Spleen (tissue), 7 donors: ENCODE measurements at regions not wholly inside any gene's neighbourhood (a gene's known extent, or its start where the extent isn't known, plus 50 kb on each side); places are given as distances from the start of the nearest gene placed in this dataset.

ENCODE experiments used
- CTCF ChIP-seq, 11 experiments: fragments of 200-600 bp in 7 of 11; fragments of 450-650 bp in 4 of 11; sonication (generic) in 4 of 11; IDR thresholded peaks in 8 of 11; conservative IDR thresholded peaks in 3 of 11; 1 replicate in 7 of 11; 2 replicates in 4 of 11; pipeline versions ENCODE4 v1.4.0 to v1.8.0; 2016 to 2021; ENCODE audit warnings: antibody characterized with exemption in 11 of 11, inconsistent platforms in 4 of 11, mild to moderate bottlenecking in 1 of 11
- POLR2A ChIP-seq, 3 donors: fragments of 450-650 bp; IDR thresholded peaks; one replicate each; pipeline ENCODE4 v1.5.1; 2017; ENCODE audit warnings: antibody characterized with exemption in 3 of 3, mild to moderate bottlenecking in 1 of 3
- POLR2AphosphoS5 ChIP-seq, 3 donors: sonication (generic); formaldehyde crosslinking; IDR thresholded peaks; one replicate each; pipeline ENCODE4 v1.5.1; 2017; ENCODE audit warnings: antibody characterized with exemption in 3 of 3
- donor health status: DM: no; HTN: no; CAD: no; lungs with moderate emphysema.
- donor health status: DM: no; HTN: no; CAD: no.
- donor health status: DM: no; HTN: no; CAD: no.

GRCh38 chr1:60742339-60742738 is 340.0 kb upstream of the NFIA start:
- TF ChIP-seq CTCF (IDR thresholded peaks at IDR 0.05 in 8 of 11, conservative IDR thresholded peaks at IDR 0.05 in 3 of 11) (no peak), POLR2A (IDR thresholded peaks at IDR 0.05) (no peak), POLR2AphosphoS5 (IDR thresholded peaks at IDR 0.05) (no peak)
